GM12878 (cell line): ENCODE measurements at regions not wholly inside any gene's neighbourhood (a gene's known extent, or its start where the extent isn't known, plus 50 kb on each side); places are given as distances from the start of the nearest gene placed in this dataset.

ENCODE experiments used
- ATAC-seq: fragments of 200-7000 bp; cut with Tn5 transposase; 3 replicates; pipeline ENCODE4 v1.9.1; 2020; ENCODE audit warnings: mild to moderate bottlenecking, moderate library complexity
- BruUV-seq: library from RNA; stranded (reverse); fragments of 400-500 nt; replicated peaks from 2 replicates; lab custom pipeline; 2021; lab: Mats Ljungman, UMichigan
- CTCF ChIA-PET: fragments of 300-600 bp; sonication (Branson Sonifier 250); formaldehyde crosslinking; extraction: SDS; loops from one replicate; lab custom pipeline; 2021; ENCODE audit warnings: inconsistent platforms; lab: Yijun Ruan, JAX
- POLR2A ChIA-PET: fragments of 350-600 bp; formaldehyde crosslinking; extraction: SDS; loops from one replicate; lab custom pipeline; 2021; ENCODE audit warnings: inconsistent platforms; lab: Charles Lee
- RAD21 ChIA-PET: fragments of 300-600 bp; sonication (Branson Sonifier 250); formaldehyde crosslinking; loops from one replicate; lab custom pipeline; 2023; ENCODE audit warnings: antibody characterized with exemption; ENCODE audit not compliant: unreplicated experiment; lab: Charles Lee
- SMC1A ChIA-PET: fragments of 300-600 bp; sonication (Branson Sonifier 250); formaldehyde crosslinking; loops from one replicate; lab custom pipeline; 2023; ENCODE audit not compliant: unreplicated experiment, uncharacterized antibody; lab: Charles Lee
- DNase-seq: peaks from one replicate; pipeline ENCODE4 v3.0.0-alpha.2; 2011; ENCODE audit warnings: low read depth, low spot score
- FAIRE-seq: peaks from 3 replicates; lab custom pipeline; 2011; peaks lifted over from hg19 to GRCh38; lab: Jason Lieb, UNC
- H2AFZ ChIP-seq: 2 replicates; pipeline ENCODE4 v1.6.0; 2011; ENCODE audit warnings: low read depth, low read length, control low read depth; ENCODE audit not compliant: control insufficient read depth
- H3K27ac ChIP-seq: 2 replicates; pipeline ENCODE4 v1.5.1; 2011; ENCODE audit warnings: control low read depth; ENCODE audit not compliant: control insufficient read depth, insufficient read depth
- H3K27me3 ChIP-seq, 2 experiments: replicated peaks in 1 of 2; 2 replicates each; pipeline versions ENCODE4 v1.6.0 to v1.6.1; 2011; ENCODE audit warnings: low read length in 1 of 2; ENCODE audit not compliant: control insufficient read depth in 2 of 2, insufficient read depth in 2 of 2
- H3K36me3 ChIP-seq, 2 experiments: 2 replicates each; pipeline ENCODE4 v1.5.1; 2011; ENCODE audit warnings: low read length in 1 of 2; ENCODE audit not compliant: control insufficient read depth in 2 of 2, insufficient read depth in 2 of 2
- H3K4me1 ChIP-seq: 2 replicates; pipeline ENCODE4 v1.6.1; 2011; ENCODE audit warnings: mild to moderate bottlenecking, low read length, moderate library complexity, mixed read lengths; ENCODE audit not compliant: control insufficient read depth, insufficient read depth
- H3K4me2 ChIP-seq: 2 replicates; pipeline ENCODE4 v1.6.0; 2011; ENCODE audit warnings: control low read depth; ENCODE audit not compliant: control insufficient read depth, insufficient read depth
- H3K4me3 ChIP-seq: fragments of 200-600 bp; sonication (generic); 2 replicates; pipeline ENCODE4 v1.5.1; 2016
- H3K79me2 ChIP-seq: 2 replicates; pipeline ENCODE4 v1.6.0; 2011; ENCODE audit warnings: low read length; ENCODE audit not compliant: control insufficient read depth, insufficient read depth
- H3K9ac ChIP-seq: 2 replicates; pipeline ENCODE4 v1.8.0; 2011; ENCODE audit warnings: low read length, control low read depth, mixed read lengths; ENCODE audit not compliant: control insufficient read depth, insufficient read depth
- H3K9me3 ChIP-seq: replicated peaks from 3 replicates; pipeline ENCODE4 v1.5.1; 2011; ENCODE audit warnings: mild to moderate bottlenecking, low read length; ENCODE audit not compliant: control insufficient read depth, insufficient read depth
- H4K20me1 ChIP-seq: 2 replicates; pipeline ENCODE4 v1.6.0; 2011; ENCODE audit not compliant: control insufficient read depth, insufficient read depth
- ATF3 ChIP-seq: IDR thresholded peaks from 2 replicates; pipeline ENCODE4 v1.6.1; 2011; ENCODE audit warnings: low read depth, mild to moderate bottlenecking, low read length, moderate library complexity, borderline replicate concordance; ENCODE audit errors: extremely low read depth
- CHD1 ChIP-seq: IDR thresholded peaks from 2 replicates; pipeline ENCODE4 v1.6.1; 2012; ENCODE audit warnings: low read depth, low read length, improper control_type of control experiment
- CREB1 ChIP-seq: IDR thresholded peaks from 2 replicates; pipeline ENCODE4 v1.6.1; 2012; ENCODE audit warnings: low read depth, mild to moderate bottlenecking, inconsistent platforms
- EED ChIP-seq: sonication (generic); IDR thresholded peaks from 2 replicates; pipeline ENCODE4 v1.6.1; 2016; ENCODE audit warnings: antibody characterized with exemption, low read depth
- EGR1 ChIP-seq, 2 experiments: IDR thresholded peaks; 1 replicate in 1 of 2; 2 replicates in 1 of 2; pipeline ENCODE4 v1.6.1; 2011 to 2012; ENCODE audit warnings: low read depth in 2 of 2, low read length in 2 of 2, borderline replicate concordance in 1 of 2, mild to moderate bottlenecking in 1 of 2, moderate library complexity in 1 of 2
- GATAD2B ChIP-seq: fragments of 450-650 bp; conservative IDR thresholded peaks from 2 replicates; pipeline ENCODE4 v1.6.1; 2017; ENCODE audit warnings: low read depth, mild to moderate bottlenecking, moderate library complexity
- MEF2A ChIP-seq: IDR thresholded peaks from 2 replicates; pipeline ENCODE4 v1.6.1; 2011; ENCODE audit warnings: low read depth, mild to moderate bottlenecking, low read length, moderate library complexity; ENCODE audit not compliant: insufficient read depth
- MTA3 ChIP-seq: IDR thresholded peaks from 2 replicates; pipeline ENCODE4 v1.6.1; 2012; ENCODE audit warnings: low read length, inconsistent platforms, borderline replicate concordance
- PRDM15 ChIP-seq: fragments of 450-650 bp; formaldehyde crosslinking; IDR thresholded peaks from 2 replicates; pipeline ENCODE4 v1.4.0; 2020; ENCODE audit warnings: mild to moderate bottlenecking, moderate library complexity
- RAD21 ChIP-seq: IDR thresholded peaks from 2 replicates; pipeline ENCODE4 v1.6.1; 2011; ENCODE audit warnings: mild to moderate bottlenecking, low read depth, low read length, moderate library complexity; ENCODE audit not compliant: insufficient read depth
- RUNX3 ChIP-seq: IDR thresholded peaks from 2 replicates; pipeline ENCODE4 v1.6.1; 2012; ENCODE audit warnings: low read length, inconsistent platforms
- SREBF1 ChIP-seq: IDR thresholded peaks from 2 replicates; pipeline ENCODE4 v1.6.1; 2012; ENCODE audit warnings: mild to moderate bottlenecking, low read length
- STAT1 ChIP-seq: fragments of 450-650 bp; conservative IDR thresholded peaks from 2 replicates; pipeline ENCODE4 v1.6.1; 2014; ENCODE audit warnings: antibody characterized with exemption, mild to moderate bottlenecking
- ZNF207 ChIP-seq: fragments of 450-650 bp; IDR thresholded peaks from 2 replicates; pipeline ENCODE4 v1.6.1; 2014; ENCODE audit warnings: antibody characterized with exemption, mild to moderate bottlenecking, borderline replicate concordance
- in situ Hi-C: fragments of 300-500 bp; cut with MboI; formaldehyde crosslinking; loops from 9 replicates; pipeline ENCODE4 v1.14.3; 2018; ENCODE audit warnings: mixed read lengths
- intact Hi-C: fragments of 100-400 bp; cut with micrococcal nuclease; formaldehyde crosslinking; loops from one replicate; pipeline ENCODE4 v1.14.2; 2022; ENCODE audit not compliant: unreplicated experiment

GRCh38 chr2:185891403-185891802, 152.8 kb downstream of the FSIP2 start:
- Histone ChIP-seq H3K4me3 (no peak overlapping the region), H3K36me3 (no peaks in the 10 kb centered on the region), H3K27me3 (no peaks in the 10 kb centered on the region), H3K9me3 (no peaks in the 10 kb centered on the region), H3K4me1 (no peaks in the 10 kb centered on the region), H3K9ac (no peak overlapping the region), H3K79me2 (no peaks in the 10 kb centered on the region), H3K27ac (no peak overlapping the region), H3K4me2 (no peak overlapping the region), H4K20me1 (no peaks in the 10 kb centered on the region), H2AFZ (no peak overlapping the region)
- CTCF ChIA-PET = interaction anchor here (0.9 to 1.1 kb wide), 2 partner anchors 9 to 87 kb away, joined by 3 to 5 read pairs; no protein-coding TSS in a partner anchor
- no peak for TF ChIP-seq CHD1
- no peak for TF ChIP-seq GATAD2B
- TF ChIP-seq PRDM15 (CRISPR knock-in tag) = no peak
- TF ChIP-seq SREBF1 = no peak
- TF ChIP-seq ZNF207 = no peak
- TF ChIP-seq MTA3 = no peak
- no peak for TF ChIP-seq ATF3
- no peak for TF ChIP-seq EED
- no peak for TF ChIP-seq STAT1
- no peak for TF ChIP-seq CREB1
- no peak for TF ChIP-seq RUNX3
- no peak for TF ChIP-seq EGR1 (IDR thresholded peaks at IDR 0.05; ENCODE audit: borderline replicate concordance in 1 of 2, low read depth in 2 of 2, low read length in 2 of 2)
- TF ChIP-seq RAD21 = no peak
- TF ChIP-seq MEF2A = no peak
- no peak for ATAC-seq
- no peak for DNase-seq
- intact Hi-C loops = no loop called here
- POLR2A ChIA-PET = no interaction called here
- RAD21 ChIA-PET = no interaction called here
- FAIRE-seq = no peak
- SMC1A ChIA-PET = interaction anchor here (0.9 kb wide), 1 partner anchor 15 kb away, joined by 3 read pairs; no protein-coding TSS in a partner anchor
- in situ Hi-C loops = no loop called here
- BruUV-seq = no TSS peak
